HG03354 (cell line): ENCODE measurements at regions not wholly inside any gene's neighbourhood (a gene's known extent, or its start where the extent isn't known, plus 50 kb on each side); places are given as distances from the start of the nearest gene placed in this dataset.
"Not testable (repeated sequence)": the region's sequence is repeated elsewhere in the genome, so short reads cannot be mapped to it uniquely, and the experiment has no call there.

Experiments
- ATAC-seq: cut with Tn5 transposase; IDR thresholded peaks from one replicate; pipeline ENCODE4 v1.9.1; 2021; ENCODE audit warnings: mild to moderate bottlenecking; ENCODE audit not compliant: unreplicated experiment, poor library complexity, severe bottlenecking

GRCh38 chr6:40671001-40671693, 84.0 kb upstream of the LRFN2 start:
- no peak for ATAC-seq

DNA sequence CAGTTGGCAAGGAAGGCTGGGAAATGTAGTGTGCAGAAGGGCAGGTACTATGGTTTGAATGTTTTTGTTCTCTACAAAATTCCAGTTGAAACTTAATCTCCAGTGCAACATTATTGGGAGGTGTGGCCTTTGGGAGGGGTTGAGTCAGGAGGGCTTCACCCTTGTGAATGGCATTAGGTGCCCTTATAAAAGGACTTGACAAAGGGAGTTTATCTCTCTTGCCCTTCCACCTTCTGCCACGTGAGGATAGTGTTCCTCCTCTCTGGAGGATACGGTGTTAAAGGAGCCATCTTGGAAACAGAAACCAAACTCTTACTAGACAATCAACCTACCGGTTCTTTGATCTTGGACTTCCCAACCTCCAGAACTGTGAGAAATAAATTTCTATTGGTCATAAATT, 82.2 kb upstream of the LRFN2 start:
- no peak for ATAC-seq

DNA sequence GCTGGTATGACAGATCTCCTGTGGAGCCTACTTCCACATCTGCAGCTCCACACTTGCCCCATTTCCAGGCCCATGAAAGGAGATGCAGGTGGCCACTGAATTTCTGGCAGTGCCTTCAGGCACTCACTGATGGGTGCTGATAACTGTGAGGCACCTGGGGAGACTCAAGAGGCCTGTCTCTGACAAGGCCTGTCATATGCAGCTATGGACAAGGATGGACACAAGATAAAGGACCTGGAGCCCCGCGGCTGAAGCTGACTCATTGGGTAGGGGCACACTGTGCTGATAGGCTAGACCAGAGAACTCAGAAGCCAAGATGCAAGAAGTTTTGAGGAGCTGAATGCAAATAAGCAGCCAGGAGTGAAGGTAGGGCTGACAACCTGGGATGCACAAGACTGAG, 81.0 kb upstream of the LRFN2 start:
- no peak for ATAC-seq

- ATAC-seq = no peak
Measured at GRCh38 chr6:40666530-40666929, 79.4 kb upstream of the LRFN2 start.

- no peak for ATAC-seq
Measured at GRCh38 chr6:40661726-40662125, 74.6 kb upstream of the LRFN2 start.

DNA sequence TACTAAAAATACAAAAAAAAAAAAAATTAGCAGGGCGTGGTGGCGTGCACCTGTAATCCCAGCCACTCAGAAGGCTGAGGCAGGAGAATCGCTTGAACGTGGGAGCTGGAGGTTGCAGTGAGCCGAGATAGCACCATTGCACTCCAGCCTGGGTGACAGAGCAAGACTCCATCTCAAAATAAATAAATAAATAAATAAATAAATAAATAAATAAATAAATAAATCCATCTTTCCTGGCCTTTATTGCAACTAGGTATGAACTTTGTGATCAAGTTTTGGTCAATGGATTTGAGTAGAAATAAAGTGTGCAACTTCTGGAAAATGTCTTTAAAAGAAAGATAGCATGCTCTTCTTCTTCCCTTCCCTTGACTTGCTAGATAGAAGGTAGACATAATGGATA, 69.6 kb upstream of the LRFN2 start:
- not testable (repeated sequence) for ATAC-seq

- ATAC-seq = no peak
Measured at GRCh38 chr6:40654828-40655227, 67.7 kb upstream of the LRFN2 start.

DNA sequence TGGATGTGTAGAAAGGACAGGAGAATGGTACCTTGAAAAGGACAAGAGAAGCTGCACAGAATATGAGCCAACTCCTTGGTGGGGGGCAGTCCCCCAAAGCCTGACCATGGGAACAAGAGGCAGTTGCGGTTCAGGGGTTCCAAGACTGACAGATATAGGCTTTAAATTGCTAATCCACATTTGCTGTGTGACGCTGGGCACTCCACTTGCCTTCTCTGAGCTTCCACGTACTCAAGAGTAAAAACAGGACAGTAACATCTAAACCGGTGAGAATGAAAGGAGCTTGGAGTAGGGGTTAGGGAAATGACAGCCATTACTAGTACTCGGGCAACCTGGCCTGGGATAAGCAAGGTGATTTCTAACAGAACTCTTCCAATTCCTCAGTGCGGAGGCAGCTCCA, 57.9 kb upstream of the LRFN2 start:
- no peak for ATAC-seq

DNA sequence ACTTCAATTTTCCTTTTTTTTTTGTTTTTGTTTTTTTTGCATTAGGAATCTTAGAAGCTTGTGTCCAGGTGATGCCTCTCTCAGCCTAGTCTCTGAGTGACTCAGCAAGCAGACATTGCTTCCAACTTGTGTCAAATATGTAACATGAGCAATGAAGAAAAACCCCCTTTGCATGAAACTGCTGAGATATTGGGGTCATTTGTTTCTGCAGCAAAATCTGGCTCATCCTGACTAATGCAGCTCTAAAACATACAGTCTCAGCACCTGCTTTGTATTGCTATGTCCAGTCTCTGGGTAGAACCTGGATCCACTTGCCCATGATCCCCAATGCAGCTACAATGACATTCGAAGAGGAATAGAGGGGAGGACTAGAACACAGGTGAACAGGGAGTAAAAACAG, 55.7 kb upstream of the LRFN2 start:
- ATAC-seq = no peak

DNA sequence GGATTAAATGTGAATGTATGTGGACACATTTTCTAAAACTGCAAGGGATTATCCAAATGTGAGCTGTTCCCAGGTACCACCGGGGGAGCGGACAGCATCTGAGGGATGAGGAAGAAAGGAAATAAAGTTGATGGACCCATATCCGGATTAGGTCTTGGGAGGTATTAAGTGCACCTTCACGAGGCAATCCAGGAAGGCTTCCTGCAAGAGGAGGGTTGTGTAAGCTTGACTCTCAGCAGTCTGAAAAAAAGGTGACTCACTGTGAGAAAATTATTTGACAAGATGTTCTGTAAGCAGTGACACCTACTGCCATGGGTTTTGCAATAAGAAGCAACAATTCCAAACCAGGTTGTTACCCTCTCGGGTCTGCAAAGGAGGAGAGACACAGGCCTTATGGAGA, 55.0 kb upstream of the LRFN2 start:
- ATAC-seq = no peak

- ATAC-seq = no peak
Measured at GRCh38 chr6:40640599-40641227, 53.5 kb upstream of the LRFN2 start.
